ENCODE measurements at regions not wholly inside any gene's neighbourhood (a gene's known extent, or its start where the extent isn't known, plus 50 kb on each side); places are given as distances from the start of the nearest gene placed in this dataset.

DNA sequence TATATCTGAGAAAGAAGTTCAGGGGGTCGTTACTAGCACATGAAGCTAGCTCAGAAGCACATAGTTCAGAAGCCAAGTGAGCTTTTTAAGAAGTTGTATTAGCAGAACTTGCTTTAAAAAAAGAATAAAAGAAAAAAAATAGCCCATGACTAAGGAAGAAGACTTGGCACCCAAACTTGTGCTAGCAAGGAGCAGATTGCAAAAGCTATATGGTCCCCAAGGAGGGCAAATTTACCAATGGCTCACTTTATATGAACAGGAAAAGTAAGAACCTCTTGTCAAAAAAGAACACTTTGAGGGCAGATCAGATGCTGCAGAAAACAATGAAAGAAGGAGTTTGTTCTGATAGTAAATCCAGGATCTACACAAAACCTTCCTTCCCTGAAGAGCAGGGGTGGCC lies 486.5 kb upstream of the ACVR2A start:
- no peak overlapping the region for H3K27ac ChIP-seq (ENCODE audit: low read depth, low read length)
- H3K4me1 ChIP-seq (ENCODE audit: control insufficient read depth in 3 of 3, insufficient read depth in 3 of 3, low read length in 3 of 3): no peaks in the 10 kb centered on the region
- no peak overlapping the region for H3K9ac ChIP-seq (ENCODE audit: low read depth in 1 of 3, low read length in 3 of 3)
- H3K27me3 ChIP-seq (ENCODE audit: control insufficient read depth in 3 of 3, insufficient read depth in 3 of 3, low read length in 3 of 3): no peaks in the 10 kb centered on the region
- no peaks in the 10 kb centered on the region for H3K9me3 ChIP-seq (ENCODE audit: control insufficient read depth in 3 of 3, low read length in 3 of 3)
- H3K36me3 ChIP-seq (ENCODE audit: control insufficient read depth in 3 of 3, insufficient read depth in 3 of 3, low read length in 3 of 3): no peaks in the 10 kb centered on the region
- H3K4me3 ChIP-seq (ENCODE audit: low read length in 3 of 3): no peak overlapping the region

DNA sequence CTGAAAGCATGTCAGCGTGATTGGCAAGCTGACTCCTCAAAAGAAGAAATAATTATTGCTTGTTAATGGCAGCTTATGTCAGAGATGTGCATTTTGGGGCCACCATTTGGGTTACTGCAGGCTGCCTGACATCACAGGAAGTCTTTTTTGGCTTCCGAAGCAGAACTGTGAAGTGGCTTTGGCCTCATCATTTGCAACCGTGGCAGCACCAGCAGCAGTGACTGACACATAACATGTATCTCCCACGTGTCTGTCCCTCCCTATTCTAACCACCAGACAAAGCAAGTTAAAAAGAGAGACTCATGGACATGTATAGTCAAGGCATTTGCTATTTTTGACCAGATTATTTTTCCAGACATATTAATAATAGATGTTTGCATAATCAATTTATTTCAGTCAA lies 488.7 kb upstream of the ACVR2A start:
- Histone ChIP-seq H3K27ac (ENCODE audit: low read depth, low read length) (no peak overlapping the region), H3K36me3 (ENCODE audit: control insufficient read depth in 3 of 3, insufficient read depth in 3 of 3, low read length in 3 of 3) (no peaks in the 10 kb centered on the region), H3K9me3 (ENCODE audit: control insufficient read depth in 3 of 3, low read length in 3 of 3) (no peaks in the 10 kb centered on the region), H3K9ac (ENCODE audit: low read depth in 1 of 3, low read length in 3 of 3) (no peak overlapping the region), H3K4me3 (ENCODE audit: low read length in 3 of 3) (no peak overlapping the region), H3K4me1 (ENCODE audit: control insufficient read depth in 3 of 3, insufficient read depth in 3 of 3, low read length in 3 of 3) (peaks cover 0 to 15% (median 8%) of the 10 kb centered on the region in 3 donors), H3K27me3 (ENCODE audit: control insufficient read depth in 3 of 3, insufficient read depth in 3 of 3, low read length in 3 of 3) (no peaks in the 10 kb centered on the region)

DNA sequence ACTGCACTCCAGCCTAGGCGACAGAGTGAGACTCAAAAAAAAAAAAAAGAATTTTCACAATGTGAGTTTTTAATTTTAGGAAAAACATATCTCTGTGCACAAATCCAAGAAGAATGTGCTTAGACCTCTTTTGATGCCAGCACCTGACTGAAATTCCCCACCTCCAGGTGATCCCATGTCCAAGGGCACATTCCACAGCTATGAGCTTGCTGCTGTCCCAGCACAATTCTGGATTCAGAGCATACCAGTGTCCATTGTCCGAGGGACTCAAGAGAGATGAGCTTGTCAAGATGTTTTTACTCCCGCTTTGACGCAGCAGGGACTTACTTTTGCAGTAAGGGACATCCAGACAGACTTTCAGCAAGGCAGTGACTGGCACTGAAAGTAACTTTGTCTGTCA lies 489.1 kb upstream of the ACVR2A start:
- no peak overlapping the region for H3K27ac ChIP-seq (ENCODE audit: low read depth, low read length)
- no peaks in the 10 kb centered on the region for H3K36me3 ChIP-seq (ENCODE audit: control insufficient read depth in 3 of 3, insufficient read depth in 3 of 3, low read length in 3 of 3)
- H3K4me1 ChIP-seq (ENCODE audit: control insufficient read depth in 3 of 3, insufficient read depth in 3 of 3, low read length in 3 of 3): peaks cover 0 to 15% (median 8%) of the 10 kb centered on the region in 3 donors
- no peaks in the 10 kb centered on the region for H3K9me3 ChIP-seq (ENCODE audit: control insufficient read depth in 3 of 3, low read length in 3 of 3)
- no peak overlapping the region for H3K9ac ChIP-seq (ENCODE audit: low read depth in 1 of 3, low read length in 3 of 3)
- no peaks in the 10 kb centered on the region for H3K27me3 ChIP-seq (ENCODE audit: control insufficient read depth in 3 of 3, insufficient read depth in 3 of 3, low read length in 3 of 3)
- no peak overlapping the region for H3K4me3 ChIP-seq (ENCODE audit: low read length in 3 of 3)

DNA sequence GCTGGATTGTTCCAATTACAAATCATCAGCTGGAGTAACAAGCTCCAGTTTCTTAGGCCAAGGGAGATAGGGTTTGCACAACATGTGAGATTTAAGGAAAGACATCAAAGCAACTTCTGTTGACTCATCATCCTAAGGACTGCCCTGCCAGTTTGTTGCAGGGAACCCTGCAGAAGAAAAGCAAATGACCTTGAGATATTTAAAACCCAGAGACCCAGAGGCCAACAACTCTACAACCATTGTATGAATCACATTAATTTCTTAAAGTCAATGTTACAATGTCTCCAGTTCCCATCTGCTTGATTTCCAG lies 491.8 kb upstream of the ACVR2A start:
- no peaks in the 10 kb centered on the region for H3K9me3 ChIP-seq (ENCODE audit: control insufficient read depth in 3 of 3, low read length in 3 of 3)
- no peak overlapping the region for H3K4me3 ChIP-seq (ENCODE audit: low read length in 3 of 3)
- no peak overlapping the region for H3K27ac ChIP-seq (ENCODE audit: low read depth, low read length)
- no peak overlapping the region for H3K9ac ChIP-seq (ENCODE audit: low read depth in 1 of 3, low read length in 3 of 3)
- H3K36me3 ChIP-seq (ENCODE audit: control insufficient read depth in 3 of 3, insufficient read depth in 3 of 3, low read length in 3 of 3): no peaks in the 10 kb centered on the region
- no peaks in the 10 kb centered on the region for H3K27me3 ChIP-seq (ENCODE audit: control insufficient read depth in 3 of 3, insufficient read depth in 3 of 3, low read length in 3 of 3)
- H3K4me1 ChIP-seq (ENCODE audit: control insufficient read depth in 3 of 3, insufficient read depth in 3 of 3, low read length in 3 of 3): peaks cover 0 to 15% (median 8%) of the 10 kb centered on the region in 3 donors

DNA sequence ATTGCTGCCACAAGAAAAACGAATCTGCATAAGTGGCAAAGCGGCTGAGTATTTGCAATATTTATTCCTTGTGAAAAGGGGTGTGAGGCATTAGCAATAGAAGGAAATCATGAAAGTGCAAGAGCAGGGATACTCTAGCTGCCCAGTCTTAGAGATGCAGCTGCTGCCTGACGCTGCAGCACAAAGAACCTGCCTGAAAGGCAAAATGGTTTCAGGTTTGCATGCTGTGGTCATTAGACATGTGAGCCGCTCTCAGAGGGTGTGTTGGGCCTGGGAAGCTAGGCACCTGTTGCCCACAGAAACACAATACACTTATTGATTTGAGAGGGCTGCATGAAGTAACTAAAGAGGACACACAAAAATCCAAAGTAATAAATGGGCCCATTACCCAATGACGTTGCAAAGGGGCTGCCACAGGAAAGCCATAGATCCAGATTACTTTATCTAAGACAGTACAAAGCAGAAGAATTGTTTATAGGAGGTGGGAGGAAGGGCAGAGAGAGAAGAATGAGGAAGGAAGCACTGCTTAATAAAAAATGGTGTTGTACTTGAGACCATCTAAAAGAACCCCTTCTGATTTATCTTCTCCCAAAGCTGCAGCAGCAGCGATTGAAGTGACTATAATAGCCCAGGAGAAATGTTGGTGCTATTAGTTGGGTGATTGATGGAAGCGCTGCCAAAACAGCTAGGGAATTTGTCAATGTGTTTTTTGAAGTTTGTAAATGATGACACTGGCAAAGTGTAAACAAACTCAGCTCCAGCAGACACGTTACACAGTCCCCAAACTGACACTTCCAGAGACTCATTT lies 492.4 kb upstream of the ACVR2A start:
- no peak overlapping the region for H3K9ac ChIP-seq (ENCODE audit: low read depth in 1 of 3, low read length in 3 of 3)
- no peaks in the 10 kb centered on the region for H3K36me3 ChIP-seq (ENCODE audit: control insufficient read depth in 3 of 3, insufficient read depth in 3 of 3, low read length in 3 of 3)
- H3K4me3 ChIP-seq (ENCODE audit: low read length in 3 of 3): no peak overlapping the region
- peaks cover 0 to 15% (median 8%) of the 10 kb centered on the region in 3 donors for H3K4me1 ChIP-seq (ENCODE audit: control insufficient read depth in 3 of 3, insufficient read depth in 3 of 3, low read length in 3 of 3)
- no peak overlapping the region for H3K27ac ChIP-seq (ENCODE audit: low read depth, low read length)
- no peaks in the 10 kb centered on the region for H3K27me3 ChIP-seq (ENCODE audit: control insufficient read depth in 3 of 3, insufficient read depth in 3 of 3, low read length in 3 of 3)
- no peaks in the 10 kb centered on the region for H3K9me3 ChIP-seq (ENCODE audit: control insufficient read depth in 3 of 3, low read length in 3 of 3)

DNA sequence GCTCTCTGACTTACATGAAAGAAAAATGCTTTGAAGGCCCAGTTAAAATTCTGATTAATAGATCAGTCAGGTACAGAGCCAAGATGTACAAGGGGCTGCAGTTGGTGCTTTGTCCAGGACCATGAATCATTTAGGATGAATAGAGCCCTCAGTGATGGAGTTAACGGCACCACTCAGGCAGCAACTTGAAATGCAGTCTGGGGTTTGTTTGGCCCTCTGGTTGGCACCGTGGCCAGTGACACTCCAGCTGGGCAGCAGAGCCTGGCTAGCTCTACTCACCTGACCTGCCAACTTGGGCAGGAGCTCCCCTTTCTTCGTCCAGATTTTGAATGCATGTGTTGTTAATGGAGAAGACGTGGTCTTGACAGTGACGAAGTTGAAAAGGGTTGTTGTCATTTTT lies 493.0 kb upstream of the ACVR2A start:
- peaks cover 0 to 15% (median 8%) of the 10 kb centered on the region in 3 donors for H3K4me1 ChIP-seq (ENCODE audit: control insufficient read depth in 3 of 3, insufficient read depth in 3 of 3, low read length in 3 of 3)
- H3K4me3 ChIP-seq (ENCODE audit: low read length in 3 of 3): no peak overlapping the region
- no peak overlapping the region for H3K27ac ChIP-seq (ENCODE audit: low read depth, low read length)
- H3K36me3 ChIP-seq (ENCODE audit: control insufficient read depth in 3 of 3, insufficient read depth in 3 of 3, low read length in 3 of 3): no peaks in the 10 kb centered on the region
- no peaks in the 10 kb centered on the region for H3K27me3 ChIP-seq (ENCODE audit: control insufficient read depth in 3 of 3, insufficient read depth in 3 of 3, low read length in 3 of 3)
- no peaks in the 10 kb centered on the region for H3K9me3 ChIP-seq (ENCODE audit: control insufficient read depth in 3 of 3, low read length in 3 of 3)
- no peak overlapping the region for H3K9ac ChIP-seq (ENCODE audit: low read depth in 1 of 3, low read length in 3 of 3)

DNA sequence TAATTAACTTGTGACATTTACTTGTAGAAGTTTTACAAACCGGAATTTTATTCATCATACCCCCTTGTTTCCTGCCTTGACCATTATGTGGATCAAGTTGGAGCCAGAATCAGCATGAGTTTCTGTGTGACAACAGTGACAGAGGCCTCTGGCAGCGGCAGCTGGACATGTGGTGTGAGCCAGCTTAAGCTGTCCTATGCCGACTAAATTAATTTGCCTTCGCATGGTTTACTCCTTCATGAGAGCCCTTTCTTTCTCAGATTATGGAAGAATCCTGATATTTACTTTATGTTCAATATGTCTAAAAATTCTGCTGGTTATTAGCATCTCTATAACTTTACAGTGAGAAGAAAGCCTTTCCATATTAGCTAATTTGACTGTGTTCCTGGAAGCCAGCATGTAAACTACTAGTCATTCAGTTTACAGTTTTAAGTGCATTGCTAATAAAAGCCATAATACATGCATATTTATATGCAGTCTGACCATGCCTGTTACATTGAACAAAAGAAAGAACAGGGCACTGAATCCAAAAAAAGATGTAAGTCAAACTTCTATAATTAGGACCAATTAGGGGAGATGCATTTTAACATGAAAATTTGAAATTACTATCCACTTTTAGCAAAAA lies 495.8 kb upstream of the ACVR2A start:
- no peak overlapping the region for H3K9ac ChIP-seq (ENCODE audit: low read depth in 1 of 3, low read length in 3 of 3)

DNA sequence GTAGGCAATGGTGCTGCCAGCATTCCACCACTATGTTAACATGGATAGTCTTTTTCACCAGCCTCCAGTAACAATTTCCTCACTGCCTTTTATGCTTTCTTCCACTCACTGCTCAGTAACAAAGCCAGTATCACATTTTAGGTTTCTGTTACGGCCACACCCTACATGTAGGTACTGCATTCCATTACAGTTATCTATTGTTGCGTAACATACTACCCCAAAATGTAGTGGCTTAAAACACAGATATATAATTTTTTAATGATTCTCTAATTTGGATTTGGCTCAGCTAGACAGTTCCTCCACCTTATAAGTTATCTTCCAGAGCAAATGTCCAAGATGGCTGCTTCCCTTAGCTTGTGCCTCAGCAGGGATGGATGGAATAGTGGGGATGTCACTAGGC lies 498.7 kb upstream of the ACVR2A start:
- H3K4me3 ChIP-seq (ENCODE audit: low read length in 3 of 3): no peak overlapping the region
- no peak overlapping the region for H3K9ac ChIP-seq (ENCODE audit: low read depth in 1 of 3, low read length in 3 of 3)
- H3K27ac ChIP-seq (ENCODE audit: low read depth, low read length): no peak overlapping the region
- no peaks in the 10 kb centered on the region for H3K27me3 ChIP-seq (ENCODE audit: control insufficient read depth in 3 of 3, insufficient read depth in 3 of 3, low read length in 3 of 3)
- peaks cover 0 to 4% (median 0%) of the 10 kb centered on the region in 3 donors for H3K9me3 ChIP-seq (ENCODE audit: control insufficient read depth in 3 of 3, low read length in 3 of 3)
- H3K4me1 ChIP-seq (ENCODE audit: control insufficient read depth in 3 of 3, insufficient read depth in 3 of 3, low read length in 3 of 3): no peaks in the 10 kb centered on the region
- no peaks in the 10 kb centered on the region for H3K36me3 ChIP-seq (ENCODE audit: control insufficient read depth in 3 of 3, insufficient read depth in 3 of 3, low read length in 3 of 3)

More for the DNA sequence above, 495.8 kb upstream of the ACVR2A start:
- Histone ChIP-seq H3K4me1 (ENCODE audit: control insufficient read depth in 3 of 3, insufficient read depth in 3 of 3, low read length in 3 of 3) (peaks cover 0 to 15% (median 8%) of the 10 kb centered on the region in 3 donors), H3K27me3 (ENCODE audit: control insufficient read depth in 3 of 3, insufficient read depth in 3 of 3, low read length in 3 of 3) (no peaks in the 10 kb centered on the region), H3K9me3 (ENCODE audit: control insufficient read depth in 3 of 3, low read length in 3 of 3) (peaks cover 0 to 4% (median 0%) of the 10 kb centered on the region in 3 donors), H3K4me3 (ENCODE audit: low read length in 3 of 3) (no peak overlapping the region), H3K27ac (ENCODE audit: low read depth, low read length) (no peak overlapping the region), H3K36me3 (ENCODE audit: control insufficient read depth in 3 of 3, insufficient read depth in 3 of 3, low read length in 3 of 3) (no peaks in the 10 kb centered on the region)

DNA sequence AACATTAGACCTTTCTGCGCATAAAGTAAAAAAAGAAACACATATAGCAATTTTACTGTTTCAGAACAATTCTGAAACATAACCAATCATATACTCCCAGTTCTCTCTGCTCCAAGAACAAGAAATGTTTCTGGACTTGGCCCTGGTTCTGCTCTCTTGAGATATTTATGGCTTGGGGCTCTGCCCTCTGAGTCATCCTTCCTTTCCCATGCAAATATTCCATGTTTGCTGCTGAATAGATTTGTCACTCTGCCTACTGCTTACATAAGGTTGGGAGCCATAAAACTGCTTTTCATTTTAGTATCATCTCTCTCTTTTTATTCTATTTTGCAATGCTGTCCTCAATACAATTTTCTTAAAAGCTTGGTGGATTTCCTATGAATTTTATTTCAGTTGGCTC lies 499.6 kb upstream of the ACVR2A start:
- H3K27ac ChIP-seq (ENCODE audit: low read depth, low read length): no peak overlapping the region

DNA sequence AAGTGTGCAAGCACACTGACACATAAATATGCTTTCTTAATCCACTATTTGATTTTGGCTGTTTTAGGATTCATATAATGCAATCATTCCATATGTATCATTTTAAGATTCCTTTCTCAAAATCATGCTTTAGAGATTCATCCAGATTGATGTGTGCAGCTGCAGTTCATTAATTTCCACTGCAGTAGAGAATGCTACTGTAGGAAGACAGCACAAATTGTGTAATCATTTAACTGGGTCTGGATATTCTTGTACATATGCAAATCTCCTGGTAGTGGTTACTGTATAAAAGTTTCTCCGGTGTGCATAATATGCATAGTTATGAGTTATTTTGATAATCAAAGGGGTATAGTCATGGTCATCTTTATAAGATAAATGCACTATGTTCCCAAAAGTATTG lies 502.5 kb upstream of the ACVR2A start:
- Histone ChIP-seq H3K27me3 (ENCODE audit: control insufficient read depth in 3 of 3, insufficient read depth in 3 of 3, low read length in 3 of 3) (no peaks in the 10 kb centered on the region), H3K36me3 (ENCODE audit: control insufficient read depth in 3 of 3, insufficient read depth in 3 of 3, low read length in 3 of 3) (no peaks in the 10 kb centered on the region), H3K9me3 (ENCODE audit: control insufficient read depth in 3 of 3, low read length in 3 of 3) (peaks cover 0 to 4% (median 0%) of the 10 kb centered on the region in 3 donors), H3K4me3 (ENCODE audit: low read length in 3 of 3) (no peak overlapping the region), H3K4me1 (ENCODE audit: control insufficient read depth in 3 of 3, insufficient read depth in 3 of 3, low read length in 3 of 3) (no peaks in the 10 kb centered on the region), H3K9ac (ENCODE audit: low read depth in 1 of 3, low read length in 3 of 3) (no peak overlapping the region), H3K27ac (ENCODE audit: low read depth, low read length) (no peak overlapping the region)

More for the DNA sequence above, 499.6 kb upstream of the ACVR2A start:
- H3K27me3 ChIP-seq (ENCODE audit: control insufficient read depth in 3 of 3, insufficient read depth in 3 of 3, low read length in 3 of 3): no peaks in the 10 kb centered on the region
- no peak overlapping the region for H3K4me3 ChIP-seq (ENCODE audit: low read length in 3 of 3)
- peaks cover 0 to 4% (median 0%) of the 10 kb centered on the region in 3 donors for H3K9me3 ChIP-seq (ENCODE audit: control insufficient read depth in 3 of 3, low read length in 3 of 3)
- no peaks in the 10 kb centered on the region for H3K4me1 ChIP-seq (ENCODE audit: control insufficient read depth in 3 of 3, insufficient read depth in 3 of 3, low read length in 3 of 3)
- H3K9ac ChIP-seq (ENCODE audit: low read depth in 1 of 3, low read length in 3 of 3): no peak overlapping the region
- no peaks in the 10 kb centered on the region for H3K36me3 ChIP-seq (ENCODE audit: control insufficient read depth in 3 of 3, insufficient read depth in 3 of 3, low read length in 3 of 3)

Data from skeletal muscle tissue (tissue), 3 donors.